ENCODE measurements at regions not wholly inside any gene's neighbourhood (a gene's known extent, or its start where the extent isn't known, plus 50 kb on each side); places are given as distances from the start of the nearest gene placed in this dataset.
"Not testable (repeated sequence)": the region's sequence is repeated elsewhere in the genome, so short reads cannot be mapped to it uniquely, and the experiment has no call there.

GRCh38 chr6:169858293-169858934 is 107.0 kb downstream of the ERMARD start:
- no peak for TF ChIP-seq CTCF (IDR thresholded peaks at IDR 0.05)
- peak; percentile 21 for DNase-seq (ENCODE audit: low spot score)
- no peaks in the 10 kb centered on the region for H3K4me1 ChIP-seq

GRCh38 chr6:169857343-169858292 is 106.2 kb downstream of the ERMARD start:
- Histone ChIP-seq H3K36me3 (no peaks in the 10 kb centered on the region), H3K27me3 (no peaks in the 10 kb centered on the region), H3K4me1 (no peaks in the 10 kb centered on the region), H3K27ac (no peak overlapping the region), H3K9me3 (peaks cover 0 to 15% of the 10 kb centered on the region in 2 donors), H3K4me3 (no peak overlapping the region)
- TF ChIP-seq CTCF (IDR thresholded peaks at IDR 0.05): no peak
- DNase-seq (ENCODE audit: low spot score): peak; percentile 32

More at GRCh38 chr6:169858293-169858934, 107.0 kb downstream of the ERMARD start:
- Histone ChIP-seq H3K9me3 (peaks cover 0 to 15% of the 10 kb centered on the region in 2 donors), H3K27ac (no peak overlapping the region), H3K4me3 (no peak overlapping the region), H3K27me3 (no peaks in the 10 kb centered on the region), H3K36me3 (no peaks in the 10 kb centered on the region)

GRCh38 chr6:169856442-169857342 is 105.3 kb downstream of the ERMARD start:
- not testable (repeated sequence) for H3K27ac ChIP-seq, H3K27me3 ChIP-seq, H3K4me1 ChIP-seq, H3K4me3 ChIP-seq, H3K36me3 ChIP-seq
- DNase-seq (ENCODE audit: low spot score): peak; percentile 18
- H3K9me3 ChIP-seq: peaks cover 0 to 15% of the 10 kb centered on the region in 2 donors

GRCh38 chr6:169854813-169855212 is 103.4 kb downstream of the ERMARD start:
- peak; percentile 34 for DNase-seq (ENCODE audit: low spot score)
- TF ChIP-seq CTCF (IDR thresholded peaks at IDR 0.05): no peak
- H3K27ac ChIP-seq: no peak overlapping the region
- peaks cover 0 to 15% of the 10 kb centered on the region in 2 donors for H3K9me3 ChIP-seq
- H3K36me3 ChIP-seq: no peaks in the 10 kb centered on the region
- no peak overlapping the region for H3K4me3 ChIP-seq
- H3K4me1 ChIP-seq: no peaks in the 10 kb centered on the region
- H3K27me3 ChIP-seq: no peaks in the 10 kb centered on the region

GRCh38 chr6:169854083-169854725 is 102.8 kb downstream of the ERMARD start:
- Histone ChIP-seq H3K27me3 (no peaks in the 10 kb centered on the region), H3K9me3 (peaks cover 0 to 15% of the 10 kb centered on the region in 2 donors), H3K4me3 (no peak overlapping the region), H3K27ac (no peak overlapping the region), H3K4me1 (no peaks in the 10 kb centered on the region), H3K36me3 (no peaks in the 10 kb centered on the region)
- no peak for TF ChIP-seq CTCF (IDR thresholded peaks at IDR 0.05)
- peak; percentile 44 for DNase-seq (ENCODE audit: low spot score)
